HT-29 (cell line): ENCODE measurements at regions not wholly inside any gene's neighbourhood (a gene's known extent, or its start where the extent isn't known, plus 50 kb on each side); places are given as distances from the start of the nearest gene placed in this dataset.

Experiments
- DNase-seq: peaks from one replicate; pipeline ENCODE4 v3.0.0-alpha.2; 2015; ENCODE audit warnings: low spot score

DNA sequence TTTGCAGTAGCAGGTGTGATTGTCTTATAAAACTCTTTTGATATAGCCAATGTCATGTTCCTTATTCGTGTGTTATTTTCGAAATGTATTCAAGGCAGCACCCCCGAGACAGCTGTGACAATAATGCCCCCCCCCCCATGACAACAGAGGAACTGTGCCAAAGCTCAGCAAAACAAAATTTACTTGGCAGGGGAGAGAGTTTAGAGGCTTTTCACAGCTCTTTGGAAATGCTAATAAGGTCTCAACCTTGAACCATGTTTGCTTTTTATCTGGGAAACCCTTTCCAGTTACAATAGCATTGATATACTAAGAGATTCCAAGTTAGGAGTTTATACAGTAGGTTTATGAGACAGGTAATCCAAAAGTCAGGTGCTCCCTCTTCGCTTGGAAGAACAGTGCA is 56.4 kb upstream of the USP44 start:
- DNase-seq: no peak

DNA sequence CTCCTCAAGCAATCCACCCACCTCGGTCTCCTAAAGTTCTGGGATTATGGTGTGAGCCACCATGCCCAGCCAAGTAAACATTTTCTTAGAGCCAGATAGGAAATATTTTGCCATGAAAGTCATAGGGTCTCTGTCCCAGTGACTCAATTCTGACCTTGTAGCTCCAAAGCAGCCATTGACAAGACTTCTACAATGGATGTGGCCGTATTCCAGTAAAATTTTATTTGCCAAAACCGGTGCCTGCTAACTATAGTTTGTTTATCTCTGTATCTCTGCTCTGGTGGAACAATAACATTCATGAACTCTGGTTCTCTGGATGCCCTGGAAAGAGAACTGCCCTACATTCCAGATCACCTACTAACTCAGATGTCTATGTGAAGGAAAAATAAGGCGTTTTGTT is 54.6 kb upstream of the USP44 start:
- DNase-seq: peak; percentile 13

DNA sequence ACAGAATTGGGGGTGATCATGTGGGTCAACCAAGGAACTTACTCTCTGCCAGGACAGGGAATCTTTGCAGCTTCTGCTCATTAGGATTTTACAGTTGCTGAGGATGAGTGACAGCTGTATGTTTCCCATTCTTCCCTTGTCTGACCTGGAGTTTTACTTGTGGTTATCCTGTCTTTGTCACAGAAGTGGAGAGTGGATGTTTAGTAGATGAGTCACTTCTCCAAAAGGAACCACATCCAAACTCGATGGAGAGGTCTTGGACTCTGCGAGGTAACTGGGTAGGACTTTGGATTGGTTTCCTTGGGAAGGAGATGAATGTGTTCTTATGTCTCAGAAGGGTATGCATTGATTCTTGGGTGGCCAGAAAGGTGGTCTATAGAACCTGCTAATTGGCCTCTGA is 53.8 kb upstream of the USP44 start:
- peak; percentile 53 for DNase-seq

DNA sequence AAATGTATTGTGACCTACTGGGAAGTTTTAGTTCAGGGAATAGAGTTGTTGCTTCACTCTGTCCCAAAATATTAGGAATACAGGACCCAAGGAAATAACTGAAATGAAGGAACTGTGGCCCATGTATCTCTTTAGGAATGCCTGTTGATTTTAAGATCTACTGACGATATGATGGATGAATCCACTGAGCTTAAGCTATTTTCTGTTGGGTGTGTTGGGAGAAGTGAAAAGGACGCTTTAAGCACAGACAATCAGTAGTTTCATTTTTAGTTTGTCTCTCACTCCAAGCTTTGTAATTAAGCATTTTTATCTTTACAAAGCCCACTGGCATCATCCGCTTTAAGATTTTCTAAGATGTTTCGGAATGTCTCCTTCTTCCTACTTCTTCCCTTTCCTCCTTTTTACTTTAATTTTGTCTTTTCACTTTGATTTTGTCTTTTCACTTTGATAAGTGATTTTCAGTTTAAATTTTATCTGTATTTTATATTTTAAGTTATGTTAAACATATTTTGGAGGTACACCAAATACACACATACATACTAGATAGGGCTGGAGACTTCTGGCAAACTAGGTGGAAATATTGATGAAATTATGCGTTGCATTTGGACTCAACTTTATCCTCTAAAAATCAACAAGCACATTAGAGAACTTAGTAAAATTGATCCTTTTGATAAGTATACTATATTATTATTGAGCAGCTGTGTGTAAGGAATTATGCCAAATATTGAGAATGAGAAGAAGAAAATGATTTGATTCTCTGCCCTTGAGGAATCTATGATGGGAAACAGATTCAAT is 52.3 kb upstream of the USP44 start:
- DNase-seq: no peak

DNA sequence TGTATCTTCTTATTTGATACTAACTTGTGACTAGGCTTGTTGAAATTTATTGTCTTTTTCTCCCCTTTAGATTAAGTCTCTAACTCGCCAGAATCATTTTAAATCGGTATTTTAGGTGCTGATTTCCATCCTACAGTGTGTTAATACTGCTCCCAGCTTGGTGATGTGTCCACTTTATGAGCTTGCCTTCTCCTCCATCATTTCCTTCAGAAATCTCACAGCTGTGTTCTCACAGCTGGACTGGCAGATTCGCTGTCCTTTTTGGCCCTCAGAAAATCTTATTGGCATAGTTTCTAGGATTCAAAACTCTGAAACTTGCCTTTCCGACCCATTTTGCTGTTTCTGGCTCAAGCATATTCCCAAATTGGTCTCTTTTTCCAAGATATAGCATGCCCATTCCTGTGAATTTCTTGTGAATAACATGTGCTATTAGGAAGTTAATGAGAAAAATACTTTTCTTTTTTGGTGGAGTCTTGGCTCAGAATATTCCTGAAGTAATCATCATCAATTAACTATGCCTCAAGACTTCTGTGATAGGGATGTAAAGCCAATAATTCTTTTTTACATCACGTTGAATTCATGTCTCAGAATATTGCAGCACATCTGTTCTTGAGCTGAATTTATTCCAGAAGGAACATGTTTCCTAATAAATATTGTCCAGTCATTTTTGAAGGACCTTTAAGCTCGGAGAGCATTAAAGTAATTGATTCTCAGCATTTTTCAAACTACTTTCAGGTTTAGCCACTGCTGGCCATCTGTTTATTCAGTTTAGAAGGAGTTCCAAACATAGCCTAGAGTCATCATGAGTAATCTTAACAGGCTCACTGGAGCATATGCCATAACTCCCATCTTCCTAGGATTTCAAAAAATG is 50.0 kb upstream of the USP44 start:
- DNase-seq: no peak
